ENCODE measurements at regions not wholly inside any gene's neighbourhood (a gene's known extent, or its start where the extent isn't known, plus 50 kb on each side); places are given as distances from the start of the nearest gene placed in this dataset.
A peak's percentile ranks its signal among the peaks of the same experiment; 100 is the strongest.
"Not testable (repeated sequence)": the region's sequence is repeated elsewhere in the genome, so short reads cannot be mapped to it uniquely, and the experiment has no call there.

DNA sequence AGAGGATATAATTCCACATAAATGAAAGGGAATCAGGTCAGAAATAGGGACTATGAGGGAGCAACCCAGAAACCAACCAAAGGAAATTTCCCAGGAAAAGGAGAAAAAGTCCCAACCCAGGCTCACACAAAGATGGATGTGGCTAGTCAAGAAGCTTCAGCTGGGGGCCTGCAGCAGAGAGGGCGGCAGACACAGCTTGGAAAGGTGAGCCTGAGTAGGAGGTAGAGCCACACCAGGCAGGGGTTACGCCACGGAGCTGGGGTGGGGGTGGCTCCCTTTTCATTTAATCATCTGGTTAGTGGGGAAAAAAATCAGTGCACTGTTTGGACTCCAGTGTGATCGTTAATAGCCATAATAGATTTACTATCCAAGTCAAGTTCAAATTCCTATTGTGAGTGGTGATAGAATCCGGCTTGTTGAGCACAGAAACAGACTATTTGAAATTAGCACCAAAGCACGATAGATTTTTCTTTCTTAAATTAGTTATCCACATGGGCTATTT, 220.6 kb downstream of the TPBG start:
- no peak for DNase-seq (ENCODE audit: low spot score)

DNA sequence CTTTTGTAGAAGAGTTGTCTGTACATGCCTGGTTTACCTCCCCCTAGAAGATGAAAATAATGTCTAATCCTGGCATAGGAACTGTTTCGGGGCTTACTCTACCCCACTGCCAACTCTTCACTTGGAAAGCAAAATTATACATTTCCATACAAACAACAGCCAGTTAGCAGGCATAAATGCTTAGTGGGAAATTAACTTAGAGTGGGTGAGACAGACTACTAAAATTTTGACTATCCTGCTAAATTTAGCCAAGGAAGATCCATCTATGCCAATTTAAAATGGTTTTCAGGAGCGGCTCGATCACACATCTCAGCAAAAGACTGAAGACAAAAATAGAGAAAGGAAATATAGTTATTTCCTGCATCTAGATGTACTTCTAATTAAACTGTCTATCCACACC, 221.2 kb downstream of the TPBG start:
- DNase-seq (ENCODE audit: low spot score), result no peak

DNA sequence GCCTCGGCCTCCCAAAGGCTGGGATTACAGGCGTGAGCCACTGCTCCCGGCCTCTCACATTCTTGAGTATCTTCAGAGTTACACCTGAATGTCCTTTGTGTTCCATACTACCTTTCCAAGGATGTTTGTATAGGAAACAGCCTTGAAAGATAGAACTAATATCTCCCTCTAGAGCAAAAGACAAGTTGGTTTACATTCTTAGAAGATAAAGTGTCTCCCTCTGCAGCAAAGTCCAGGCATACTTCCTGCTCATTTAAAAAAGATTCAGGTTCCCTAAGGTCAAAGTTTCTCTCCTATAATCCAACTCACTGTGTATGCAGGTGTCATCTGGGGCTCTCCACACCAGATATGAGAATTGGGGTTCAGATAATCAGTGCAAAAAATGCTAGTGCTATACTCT, 224.4 kb downstream of the TPBG start:
- DNase-seq (ENCODE audit: low spot score), result no peak

DNA sequence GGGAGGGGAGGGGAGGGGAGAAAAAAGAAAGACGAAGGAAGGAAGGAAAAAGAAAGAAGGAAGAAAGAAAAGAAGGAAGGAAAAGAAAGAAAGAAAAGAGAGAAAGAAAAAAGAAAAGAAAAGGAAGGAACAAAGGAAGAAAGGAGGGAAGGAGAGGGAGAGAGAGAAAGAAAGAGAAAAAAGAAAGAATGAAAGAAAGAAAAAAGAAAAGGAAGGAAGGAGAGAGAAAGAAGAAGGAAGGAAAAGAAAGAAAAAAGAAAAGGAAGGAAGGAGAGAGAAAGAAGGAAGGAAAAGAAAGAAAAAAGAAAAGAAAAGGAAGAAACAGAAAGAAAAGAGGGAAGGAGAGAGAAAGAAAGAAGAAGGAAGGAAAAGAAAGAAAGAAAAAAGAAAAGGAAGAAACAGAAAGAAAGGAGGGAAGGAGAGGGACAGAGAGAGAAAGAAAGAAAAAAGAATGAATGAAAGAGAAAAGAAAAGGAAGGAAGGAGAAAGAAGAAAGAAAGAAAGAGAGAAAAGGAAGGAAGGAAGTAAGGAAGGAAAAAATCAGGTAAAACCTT, 225.3 kb downstream of the TPBG start:
- DNase-seq (ENCODE audit: low spot score), result no peak

DNA sequence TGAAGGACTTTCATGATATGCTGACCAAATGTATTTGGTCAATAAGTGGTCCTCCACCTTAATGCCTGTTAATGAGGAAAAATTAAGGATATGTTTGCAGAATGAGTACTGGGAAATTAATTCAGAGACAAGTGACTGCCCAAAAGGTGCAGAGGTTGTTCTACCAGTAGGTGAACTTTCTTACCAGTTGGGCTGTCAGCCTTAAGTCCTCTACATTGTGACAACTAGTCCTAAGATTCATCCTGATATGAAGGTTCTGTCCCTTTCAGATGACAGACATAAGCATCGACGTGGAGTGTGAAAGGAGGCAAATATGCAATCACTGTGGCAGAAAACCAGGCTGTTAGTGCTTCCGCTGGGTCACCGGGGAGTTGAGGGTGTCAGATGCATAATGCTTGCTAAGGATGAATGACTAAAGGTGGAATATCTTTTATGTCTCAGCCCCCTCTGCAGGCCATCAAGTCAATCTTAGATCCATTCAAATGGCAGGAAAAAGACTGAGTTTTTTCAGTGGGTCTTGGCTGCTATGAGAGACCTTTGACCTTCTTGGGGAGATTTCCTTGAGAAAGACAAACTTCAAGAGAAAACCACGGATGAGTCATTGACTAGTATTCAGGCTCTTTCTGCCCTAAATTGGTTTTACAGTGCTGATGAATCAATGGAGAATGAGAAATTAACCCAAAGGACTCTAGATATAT, 226.0 kb downstream of the TPBG start:
- DNase-seq (ENCODE audit: low spot score), result no peak

DNA sequence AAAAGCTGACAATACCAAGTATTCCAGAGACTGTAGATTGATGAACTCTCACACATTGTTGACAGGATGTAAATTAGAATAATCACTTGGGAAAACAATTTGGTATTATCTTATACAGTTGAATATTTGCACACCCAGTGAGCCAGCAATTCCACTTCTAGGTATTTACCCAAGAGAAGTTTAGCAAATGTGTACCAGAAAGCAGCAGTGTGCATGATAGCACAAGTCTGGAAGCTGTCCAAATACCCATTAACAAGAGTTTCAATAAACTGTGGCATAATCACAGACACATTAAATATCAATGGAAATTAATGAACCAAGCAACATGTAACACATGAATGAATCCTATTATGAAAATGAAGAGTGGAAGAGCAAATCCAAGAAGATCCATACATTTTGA, 233.6 kb downstream of the TPBG start:
- no peak for DNase-seq (ENCODE audit: low spot score)

DNA sequence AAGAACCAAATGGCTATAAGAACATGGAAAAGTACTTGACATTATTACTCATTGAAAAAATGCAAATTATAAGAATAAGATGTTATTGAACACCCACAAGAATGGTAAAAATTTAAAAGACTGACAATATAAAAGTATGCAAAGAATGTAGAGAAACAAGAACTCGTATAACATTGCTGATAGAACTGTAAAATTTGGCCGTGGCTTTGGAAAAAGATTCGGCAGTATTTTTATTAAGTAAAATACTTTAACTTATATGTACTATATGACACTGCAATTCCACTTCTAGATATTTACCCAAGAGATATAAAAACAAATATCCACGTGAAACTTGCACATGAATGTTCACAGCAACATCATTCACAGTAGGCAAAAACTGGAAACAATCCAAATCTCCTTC, 239.2 kb downstream of the TPBG start:
- no peak for DNase-seq (ENCODE audit: low spot score)

DNA sequence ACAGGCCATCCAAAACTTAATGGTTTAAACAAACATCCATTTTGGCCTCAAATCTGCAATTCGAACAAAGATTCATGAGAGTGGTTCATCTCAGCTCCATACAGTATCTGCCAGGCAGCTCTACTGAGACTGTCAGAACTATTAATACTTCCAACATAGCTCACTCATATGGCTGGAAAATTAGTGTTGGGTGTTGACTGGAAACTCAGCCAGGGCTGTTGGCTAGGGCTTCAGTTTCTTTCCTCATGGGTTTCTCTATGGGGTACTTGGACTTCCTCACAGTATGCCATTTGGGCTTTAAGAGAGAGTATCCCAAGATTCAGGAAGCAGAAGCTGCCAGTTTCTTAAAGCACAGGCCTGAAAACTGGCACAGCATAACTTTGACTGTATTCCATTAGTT, 240.3 kb downstream of the TPBG start:
- DNase-seq (ENCODE audit: low spot score), result no peak

DNA sequence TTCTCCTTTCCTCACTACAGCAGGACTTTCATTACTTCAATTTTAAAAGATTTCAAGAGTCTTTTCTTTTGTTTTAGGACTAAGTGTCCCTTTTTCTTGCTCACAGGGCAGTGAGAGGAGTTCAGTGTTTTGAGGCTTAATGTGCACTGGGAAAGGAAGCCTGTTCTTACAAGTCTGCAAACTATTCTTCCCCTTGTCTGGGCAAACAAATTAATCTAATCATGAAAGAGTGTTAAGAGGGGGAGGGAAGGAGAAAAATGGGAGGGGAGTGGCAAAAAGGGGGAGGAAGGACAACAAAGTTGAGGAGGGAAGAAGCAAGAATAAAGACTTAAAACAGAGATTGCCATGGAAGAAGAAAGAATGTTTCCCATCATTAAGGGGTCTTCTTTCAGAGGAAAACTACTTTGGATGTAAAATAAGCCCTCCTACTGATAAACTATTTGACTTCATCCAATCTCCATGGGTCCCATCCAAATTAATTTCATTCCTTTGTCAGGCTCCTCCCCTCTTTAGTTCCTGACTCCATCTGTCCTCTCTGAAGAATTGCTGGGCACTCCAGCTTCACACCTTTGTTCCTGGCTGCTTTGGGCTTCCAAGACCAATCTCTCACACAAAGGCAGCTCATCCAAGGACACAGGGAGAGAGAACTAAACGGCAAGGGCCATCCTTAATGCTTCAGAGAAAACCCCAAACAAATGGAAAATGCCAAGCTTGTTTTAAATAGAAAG, 244.5 kb downstream of the TPBG start:
- DNase-seq (ENCODE audit: low spot score), result no peak

DNA sequence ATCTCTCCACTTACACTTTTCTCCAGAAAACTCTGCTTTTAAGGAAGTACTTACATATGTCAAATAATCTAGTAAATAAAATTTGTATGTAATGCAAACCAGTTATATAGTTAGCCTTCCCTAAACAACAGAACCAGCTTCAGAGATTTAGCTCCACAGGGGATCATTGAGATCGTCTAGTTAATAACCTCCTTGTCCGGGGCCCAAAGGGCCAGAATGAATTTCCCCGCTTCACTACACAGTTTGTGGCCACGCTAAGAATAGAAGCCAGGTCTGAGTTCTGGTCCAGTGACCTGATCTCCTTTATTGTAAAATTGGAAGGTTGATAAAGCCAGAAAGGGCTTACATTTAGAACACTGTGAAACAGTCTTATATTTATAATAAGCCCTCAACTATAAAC, 245.2 kb downstream of the TPBG start:
- DNase-seq (ENCODE audit: low spot score), result no peak

DNA sequence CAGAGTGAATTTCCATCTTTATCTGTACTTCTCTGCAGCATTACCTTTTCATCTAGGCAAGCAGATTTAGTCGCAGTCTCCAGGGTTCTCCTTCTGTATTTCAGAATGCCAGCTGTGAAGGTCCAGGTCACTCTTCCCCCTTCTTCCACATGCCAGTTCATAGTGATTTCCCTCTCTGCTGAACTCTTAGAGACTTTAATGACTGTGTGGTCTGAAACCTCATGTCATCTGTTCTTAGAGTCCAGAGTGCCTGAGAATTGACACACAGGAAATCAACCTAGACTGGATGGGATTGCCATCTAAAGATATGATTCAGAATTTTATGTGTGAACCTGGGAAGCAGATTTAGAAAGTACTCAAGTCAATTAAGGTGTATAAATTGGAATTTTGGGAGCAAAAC, 248.1 kb downstream of the TPBG start:
- no peak for DNase-seq (ENCODE audit: low spot score)

DNA sequence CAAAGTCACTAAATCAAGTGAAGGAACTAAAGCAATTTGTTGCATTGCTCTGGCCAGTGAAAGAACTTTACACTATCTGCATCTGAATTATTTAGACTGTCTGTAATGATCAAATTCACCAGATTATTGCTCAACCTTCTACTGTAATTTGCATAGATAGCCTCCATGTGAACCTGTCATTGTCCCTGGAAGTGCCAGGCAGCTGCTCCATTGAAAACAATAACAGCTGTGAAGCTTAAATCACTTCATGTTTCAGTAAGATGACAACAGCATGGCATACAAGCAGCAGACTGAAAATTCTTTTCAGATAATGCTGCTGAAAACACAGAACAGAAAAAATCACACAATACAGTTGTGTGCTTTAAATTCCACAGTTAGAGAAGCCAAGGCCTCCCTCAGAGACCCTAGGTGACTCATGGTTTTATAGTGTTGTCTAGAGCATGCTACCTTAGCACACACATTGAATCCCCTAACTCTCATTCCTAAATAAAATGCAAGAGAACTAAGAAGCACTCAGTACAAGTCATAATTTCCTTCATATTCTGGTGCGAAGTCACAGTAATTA, 248.9 kb downstream of the TPBG start:
- peak; percentile 25 for DNase-seq (ENCODE audit: low spot score)

DNA sequence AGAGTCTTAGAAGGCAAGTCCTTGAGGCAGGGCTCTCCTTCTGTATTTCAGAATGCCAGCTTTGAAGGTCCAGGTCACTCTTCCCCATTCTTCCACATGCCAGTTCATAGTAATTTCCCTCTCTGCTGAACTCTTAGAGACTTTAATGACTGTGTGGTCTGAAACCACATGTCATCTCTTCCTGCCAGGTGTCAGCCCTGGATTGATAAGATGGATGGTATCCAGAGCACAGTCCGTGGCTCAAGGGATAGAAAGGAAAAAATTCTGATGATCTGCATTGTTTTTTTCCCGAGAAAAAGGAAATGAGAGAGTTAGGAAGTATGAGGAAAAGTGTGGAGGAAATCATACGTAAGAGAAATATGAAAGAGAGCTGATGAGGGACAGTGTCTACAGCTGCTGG, 250.9 kb downstream of the TPBG start:
- no peak for DNase-seq (ENCODE audit: low spot score)

DNA sequence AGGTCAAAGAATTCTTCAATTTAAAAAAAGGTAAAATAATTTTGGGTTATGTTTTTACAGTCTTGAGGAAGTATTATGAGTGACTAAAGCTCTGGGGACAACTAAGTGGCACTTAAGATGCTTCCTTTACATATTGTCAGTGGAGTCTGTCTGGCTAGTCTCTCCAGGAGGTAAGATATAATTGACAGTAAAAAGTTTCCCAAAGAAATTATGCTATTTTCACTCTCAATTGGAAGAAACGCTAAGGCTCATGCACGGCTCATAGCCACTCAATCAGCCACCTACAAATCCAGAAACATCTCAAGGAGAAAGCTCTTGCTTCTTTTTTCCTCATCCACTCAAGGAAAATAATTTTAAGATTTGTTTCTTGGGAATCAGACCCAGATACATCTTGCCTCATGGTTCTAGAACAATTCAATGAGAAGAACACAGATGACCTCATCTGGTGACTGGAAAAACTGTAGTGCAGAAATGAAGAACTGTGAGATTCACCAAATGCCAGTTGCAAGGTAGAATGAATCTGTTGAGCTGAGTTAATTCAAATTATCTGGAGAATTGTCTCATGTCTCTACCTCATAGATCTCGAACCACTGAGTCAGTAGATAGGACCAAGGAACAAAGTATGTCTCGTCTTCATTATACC, 252.9 kb downstream of the TPBG start:
- no peak for DNase-seq (ENCODE audit: low spot score)

DNA sequence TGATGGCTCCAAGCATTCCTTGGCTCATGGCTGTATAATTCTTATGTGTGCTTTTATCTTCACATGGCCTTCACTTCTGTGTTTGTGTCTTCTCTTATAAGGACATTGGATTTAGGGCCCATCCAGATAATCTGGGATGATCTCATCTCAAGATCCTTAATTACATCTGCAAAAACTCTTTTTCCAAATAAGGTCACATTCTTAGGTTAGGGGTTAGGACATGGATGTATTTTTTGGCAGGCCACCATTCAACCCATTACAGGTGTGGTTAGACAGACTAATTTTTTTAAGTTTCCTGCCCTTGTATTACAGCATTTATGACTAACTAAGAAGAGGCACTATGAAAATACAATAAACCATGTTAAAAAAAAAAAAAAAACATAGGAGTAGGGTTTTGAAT, 254.0 kb downstream of the TPBG start:
- no peak for DNase-seq (ENCODE audit: low spot score)

DNA sequence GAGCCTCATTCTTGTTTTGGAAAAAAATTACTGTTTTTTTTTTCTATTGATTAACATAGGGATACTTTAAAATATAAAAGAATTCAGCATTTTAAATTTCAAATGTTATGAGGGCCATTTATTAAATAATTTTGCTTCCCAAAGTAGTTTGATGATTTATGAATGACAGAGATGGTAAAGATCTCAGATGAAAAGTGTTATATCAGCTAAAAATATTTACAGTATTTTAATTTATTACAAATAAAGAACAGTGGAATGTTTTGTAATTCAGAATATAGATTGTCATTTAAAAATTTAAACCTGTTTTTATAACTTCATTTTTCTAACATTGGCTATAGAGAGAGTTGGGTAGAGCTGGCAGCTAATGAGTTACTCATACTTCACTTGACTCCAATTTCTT, 256.0 kb downstream of the TPBG start:
- no peak for DNase-seq (ENCODE audit: low spot score)

DNA sequence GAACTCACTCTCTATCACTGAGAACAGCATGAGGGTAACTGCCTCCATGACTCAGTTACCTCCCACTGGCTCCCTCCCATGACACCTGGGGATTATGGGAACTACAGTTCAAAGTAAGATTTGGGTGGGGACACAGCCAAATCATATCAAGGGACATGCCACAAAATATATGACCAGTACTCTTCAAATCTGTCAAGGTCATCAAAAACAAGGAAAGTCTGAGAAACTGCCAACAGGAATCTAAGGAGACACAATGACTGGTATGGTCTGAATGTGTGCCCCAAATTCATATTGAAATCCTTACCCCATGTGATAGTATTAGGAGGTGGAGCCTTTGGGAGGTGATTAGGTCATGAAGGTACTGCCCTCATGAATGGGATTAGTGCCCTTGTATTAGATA, 258.8 kb downstream of the TPBG start:
- DNase-seq (ENCODE audit: low spot score), result no peak

DNA sequence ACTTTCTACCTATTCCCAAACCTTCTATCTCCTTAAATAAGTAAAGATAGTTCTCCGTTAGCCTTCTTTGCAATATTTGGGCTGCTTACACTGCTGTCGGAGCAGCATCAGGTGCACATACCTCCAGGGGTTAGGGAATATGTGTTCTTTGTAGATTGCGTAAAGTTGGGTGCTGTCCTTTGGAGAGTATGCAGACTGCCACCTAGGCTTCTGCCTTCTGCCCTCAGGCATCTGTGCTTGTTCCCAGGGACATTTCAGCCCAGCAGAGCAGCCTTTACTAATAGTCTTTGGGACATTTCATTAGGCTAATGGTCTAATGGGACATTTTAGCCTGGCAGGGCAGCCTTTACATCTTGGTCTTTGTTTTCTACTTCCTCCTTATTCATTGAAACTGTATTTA, 260.6 kb downstream of the TPBG start:
- no peak for DNase-seq (ENCODE audit: low spot score)

DNA sequence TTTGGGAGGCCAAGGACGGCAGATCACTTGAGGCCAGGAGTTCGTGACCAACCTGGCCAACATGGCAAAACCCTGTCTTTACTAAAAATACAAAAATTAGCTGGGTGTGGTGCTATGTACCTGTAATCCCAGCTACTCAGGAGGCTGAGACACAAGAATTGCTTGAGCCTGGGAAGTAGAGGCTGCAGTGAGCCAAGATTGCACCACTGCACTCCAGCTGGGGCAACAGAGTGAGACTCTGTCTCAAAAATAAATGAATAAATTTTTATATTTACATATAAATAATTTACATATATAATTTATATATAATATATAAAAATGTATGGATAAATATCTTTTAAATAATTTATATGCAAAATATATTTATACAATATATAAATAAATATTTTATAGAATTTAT, 263.3 kb downstream of the TPBG start:
- DNase-seq (ENCODE audit: low spot score), result not testable (repeated sequence)

DNA sequence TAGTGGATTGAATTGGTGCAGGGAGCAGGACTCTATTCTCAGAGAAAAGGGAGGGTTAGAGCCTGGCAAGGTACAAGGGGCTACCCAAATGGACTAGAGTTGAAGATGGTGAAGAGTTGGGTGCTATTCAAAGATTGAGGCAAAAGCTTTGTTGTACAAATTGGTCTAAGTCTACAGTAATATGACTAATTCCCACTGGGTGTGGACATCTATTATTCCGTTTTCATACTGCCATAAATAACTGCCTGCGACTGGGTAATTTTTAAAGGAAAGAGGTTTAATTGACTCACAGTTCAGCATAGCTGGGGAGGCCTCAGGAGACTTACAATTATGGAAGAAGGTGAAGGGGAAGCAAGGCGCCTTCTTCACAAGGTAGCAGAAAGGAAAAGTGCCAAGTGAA, 266.3 kb downstream of the TPBG start:
- DNase-seq (ENCODE audit: low spot score), result no peak

DNA sequence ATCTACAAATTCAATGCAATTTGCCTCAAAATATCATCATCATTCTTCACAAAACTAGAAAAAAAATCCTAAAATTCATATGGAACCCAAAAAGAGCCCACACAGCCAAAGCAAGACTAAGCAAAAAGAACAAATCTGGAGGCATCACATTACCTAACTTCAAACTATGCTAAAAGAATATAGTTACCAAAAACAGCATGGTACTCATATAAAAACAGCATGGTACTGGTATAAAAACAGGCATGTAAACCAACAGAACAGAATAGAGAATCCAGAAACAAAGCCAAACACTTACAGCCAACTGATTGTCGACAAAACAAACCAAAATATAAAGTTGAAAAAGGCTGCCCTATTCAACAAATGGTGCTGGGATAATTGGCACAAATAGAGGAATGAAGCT, 278.1 kb downstream of the TPBG start:
- no peak for DNase-seq (ENCODE audit: low spot score)

DNA sequence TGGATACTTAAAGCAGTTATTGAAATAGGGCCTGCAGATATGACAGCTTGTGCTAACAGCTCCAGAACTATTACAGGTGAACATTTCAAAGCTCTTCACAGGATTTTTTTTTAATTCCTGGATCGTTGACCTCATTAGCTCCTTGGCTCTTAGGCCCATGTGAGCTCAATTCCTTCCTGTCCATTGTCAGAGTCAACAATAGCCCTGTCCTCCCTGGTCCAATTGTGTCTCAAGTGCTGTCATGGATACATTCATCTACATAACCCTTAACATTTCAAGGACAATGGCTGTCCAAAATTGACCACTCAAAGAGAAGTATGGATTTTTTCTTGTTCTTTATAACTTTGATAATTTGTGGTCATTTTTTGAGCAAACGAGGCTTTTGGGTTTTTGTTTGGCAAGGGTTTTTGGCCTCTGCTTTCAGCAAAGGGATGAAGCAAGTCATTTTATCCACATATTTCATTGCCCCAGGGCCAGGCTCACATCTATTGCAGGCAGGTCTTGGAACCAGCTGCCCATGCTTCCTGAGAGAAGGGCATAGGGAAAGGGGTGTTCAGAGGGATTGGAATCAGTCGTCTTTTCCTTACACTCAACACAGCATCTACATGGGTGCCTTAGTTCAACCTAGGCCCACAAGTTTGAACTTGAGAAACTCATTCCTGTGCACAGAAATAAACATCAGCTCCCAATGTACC, 282.1 kb downstream of the TPBG start:
- no peak for DNase-seq (ENCODE audit: low spot score)

Data from Ammon's horn (tissue), 1 donor.